IPS-15b (cell line): ENCODE measurements at regions not wholly inside any gene's neighbourhood (a gene's known extent, or its start where the extent isn't known, plus 50 kb on each side); places are given as distances from the start of the nearest gene placed in this dataset.

Experiments used
- H3K27me3 ChIP-seq: one replicate; pipeline ENCODE4 v1.6.1; 2013; ENCODE audit warnings: low read length; ENCODE audit not compliant: control insufficient read depth, insufficient read depth
- H3K36me3 ChIP-seq: one replicate; pipeline ENCODE4 v1.6.1; 2013; ENCODE audit warnings: low read length; ENCODE audit not compliant: control insufficient read depth, insufficient read depth
- H3K4me1 ChIP-seq: one replicate; pipeline ENCODE4 v1.6.1; 2013; ENCODE audit warnings: mild to moderate bottlenecking, low read length; ENCODE audit not compliant: control insufficient read depth, insufficient read depth
- H3K4me3 ChIP-seq: one replicate; pipeline ENCODE4 v1.5.1; 2013; ENCODE audit warnings: low read depth, low read length
- H3K9ac ChIP-seq: one replicate; pipeline ENCODE4 v1.6.1; 2013; ENCODE audit warnings: low read depth, mild to moderate bottlenecking, low read length
- H3K9me3 ChIP-seq: one replicate; pipeline ENCODE4 v1.6.1; 2013; ENCODE audit warnings: mild to moderate bottlenecking, low read length; ENCODE audit not compliant: control insufficient read depth, insufficient read depth

DNA sequence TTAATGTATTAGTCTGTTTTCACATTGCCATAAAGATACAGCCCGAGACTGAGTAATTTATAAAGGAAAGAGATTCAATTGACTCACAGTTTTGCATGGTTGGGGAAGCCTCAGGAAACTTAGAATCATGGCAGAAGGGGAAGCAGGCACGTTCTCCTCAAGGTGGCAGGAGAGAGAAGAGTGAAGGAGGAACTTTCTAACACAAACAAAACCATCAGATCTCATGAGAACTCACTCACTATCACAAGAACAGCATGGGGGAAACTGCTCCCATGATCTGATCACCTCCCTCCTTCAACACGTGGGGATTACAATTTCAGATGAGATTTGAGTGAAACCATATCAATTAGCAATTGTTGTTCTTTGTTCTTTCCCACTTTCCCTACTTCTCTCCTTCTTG lies 689.0 kb upstream of the SLITRK1 start:
- Histone ChIP-seq H3K27me3 (no peaks in the 10 kb centered on the region), H3K4me3 (no peak overlapping the region), H3K9me3 (no peaks in the 10 kb centered on the region), H3K4me1 (no peaks in the 10 kb centered on the region), H3K36me3 (no peaks in the 10 kb centered on the region), H3K9ac (no peak overlapping the region)

GRCh38 chr13:84570831-84571230 lies 688.6 kb upstream of the SLITRK1 start:
- Histone ChIP-seq H3K9me3 (no peaks in the 10 kb centered on the region), H3K36me3 (no peaks in the 10 kb centered on the region), H3K9ac (no peak overlapping the region), H3K27me3 (no peaks in the 10 kb centered on the region), H3K4me1 (no peaks in the 10 kb centered on the region), H3K4me3 (no peak overlapping the region)

GRCh38 chr13:84569366-84569765 lies 687.1 kb upstream of the SLITRK1 start:
- Histone ChIP-seq H3K9ac (no peak overlapping the region), H3K36me3 (no peaks in the 10 kb centered on the region), H3K27me3 (no peaks in the 10 kb centered on the region), H3K9me3 (no peaks in the 10 kb centered on the region), H3K4me3 (no peak overlapping the region), H3K4me1 (no peaks in the 10 kb centered on the region)

DNA sequence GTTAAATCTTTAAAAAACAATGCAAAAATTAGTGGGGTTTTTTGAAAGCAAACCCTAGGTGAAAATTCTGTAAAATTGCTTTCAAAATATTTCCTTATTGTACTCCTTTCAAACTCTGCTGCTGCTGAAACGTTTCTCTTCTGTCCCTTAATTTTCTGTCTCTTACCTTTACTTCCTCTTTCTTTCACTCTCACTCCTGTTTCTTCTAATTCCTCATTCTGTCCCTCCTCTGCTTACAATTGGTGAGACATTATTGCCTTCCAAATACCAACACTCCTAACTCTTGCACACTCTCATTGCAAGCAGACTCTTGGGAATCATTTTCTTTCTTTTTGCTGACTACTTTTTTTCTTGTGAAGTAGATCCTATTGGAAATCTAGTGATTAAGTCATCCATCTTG lies 685.6 kb upstream of the SLITRK1 start:
- no peaks in the 10 kb centered on the region for H3K36me3 ChIP-seq
- no peak overlapping the region for H3K4me3 ChIP-seq
- no peaks in the 10 kb centered on the region for H3K4me1 ChIP-seq
- no peaks in the 10 kb centered on the region for H3K27me3 ChIP-seq
- no peaks in the 10 kb centered on the region for H3K9me3 ChIP-seq
- H3K9ac ChIP-seq, result no peak overlapping the region

- Histone ChIP-seq H3K9me3 (no peaks in the 10 kb centered on the region), H3K4me1 (no peaks in the 10 kb centered on the region), H3K27me3 (no peaks in the 10 kb centered on the region), H3K4me3 (no peak overlapping the region), H3K36me3 (no peaks in the 10 kb centered on the region), H3K9ac (no peak overlapping the region)
These were observed 684.5 kb upstream of the SLITRK1 start for GRCh38 chr13:84566780-84567179.

DNA sequence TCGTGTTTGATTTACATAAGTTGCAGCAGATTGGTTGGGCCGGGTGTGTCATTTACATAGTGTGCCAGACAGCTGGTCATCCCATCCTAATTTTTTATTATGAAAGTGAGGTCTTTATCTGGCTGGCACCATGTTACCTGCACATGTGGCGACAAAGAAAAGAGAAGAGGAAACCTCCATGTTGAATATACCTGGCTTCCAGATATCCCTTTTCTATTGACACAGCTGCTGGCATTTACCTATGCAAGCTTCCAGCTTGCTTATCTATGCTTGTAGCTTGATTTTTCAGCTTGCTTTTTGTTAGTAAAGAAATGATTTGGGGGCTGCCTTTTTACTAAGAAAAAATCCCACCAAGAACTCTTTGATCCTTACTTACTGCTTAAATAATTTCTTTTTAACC lies 681.3 kb upstream of the SLITRK1 start:
- Histone ChIP-seq H3K4me1 (no peaks in the 10 kb centered on the region), H3K9ac (no peak overlapping the region), H3K9me3 (peaks cover 5% of the 10 kb centered on the region), H3K27me3 (no peaks in the 10 kb centered on the region), H3K36me3 (no peaks in the 10 kb centered on the region), H3K4me3 (no peak overlapping the region)

- Histone ChIP-seq H3K36me3 (no peaks in the 10 kb centered on the region), H3K4me1 (no peaks in the 10 kb centered on the region), H3K27me3 (no peaks in the 10 kb centered on the region), H3K9me3 (no peaks in the 10 kb centered on the region), H3K9ac (no peak overlapping the region), H3K4me3 (no peak overlapping the region)
These were observed 671.0 kb upstream of the SLITRK1 start for GRCh38 chr13:84553227-84553626.

DNA sequence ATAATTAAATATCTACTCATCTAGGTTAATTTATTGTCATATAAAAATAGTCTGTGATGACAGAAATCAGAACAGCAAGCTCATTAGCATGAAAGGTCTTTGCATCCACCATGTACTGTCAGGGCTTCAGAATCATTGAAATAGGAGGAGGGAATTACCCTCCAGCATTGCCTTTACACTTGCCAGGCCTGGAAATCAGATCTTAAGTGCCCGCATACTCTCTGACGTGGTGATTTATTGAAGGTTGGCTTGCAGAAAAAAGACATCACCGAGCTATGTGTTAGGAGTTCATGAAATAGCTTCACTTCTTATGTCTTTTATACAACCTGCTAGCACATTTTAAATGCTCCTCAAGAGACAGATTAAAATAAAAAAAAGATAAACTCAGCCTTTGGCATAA lies 661.7 kb upstream of the SLITRK1 start:
- no peak overlapping the region for H3K9ac ChIP-seq
- H3K27me3 ChIP-seq, result no peaks in the 10 kb centered on the region
- no peaks in the 10 kb centered on the region for H3K9me3 ChIP-seq
- no peaks in the 10 kb centered on the region for H3K4me1 ChIP-seq
- H3K4me3 ChIP-seq, result no peak overlapping the region
- H3K36me3 ChIP-seq, result no peaks in the 10 kb centered on the region

DNA sequence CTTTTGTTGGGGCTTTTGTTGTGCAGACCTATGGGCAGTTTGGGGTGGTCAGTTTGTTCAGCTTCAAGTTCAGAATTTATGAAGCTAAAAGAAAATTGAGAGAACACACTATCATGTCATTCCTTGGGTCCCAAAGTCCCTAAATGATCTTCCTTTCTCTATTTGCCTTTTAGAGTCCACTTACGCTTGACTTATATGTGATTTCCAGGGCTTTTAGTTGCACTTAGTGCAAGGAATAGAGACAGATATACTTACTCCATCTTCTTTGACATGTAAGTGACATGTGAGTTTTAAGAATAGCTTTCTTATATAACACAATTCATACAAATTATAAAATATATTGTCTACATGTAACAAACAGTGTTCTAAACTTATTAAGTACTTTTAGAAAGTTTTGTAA lies 660.1 kb upstream of the SLITRK1 start:
- Histone ChIP-seq H3K9ac (no peak overlapping the region), H3K4me3 (no peak overlapping the region), H3K4me1 (no peaks in the 10 kb centered on the region), H3K9me3 (no peaks in the 10 kb centered on the region), H3K36me3 (no peaks in the 10 kb centered on the region), H3K27me3 (no peaks in the 10 kb centered on the region)

DNA sequence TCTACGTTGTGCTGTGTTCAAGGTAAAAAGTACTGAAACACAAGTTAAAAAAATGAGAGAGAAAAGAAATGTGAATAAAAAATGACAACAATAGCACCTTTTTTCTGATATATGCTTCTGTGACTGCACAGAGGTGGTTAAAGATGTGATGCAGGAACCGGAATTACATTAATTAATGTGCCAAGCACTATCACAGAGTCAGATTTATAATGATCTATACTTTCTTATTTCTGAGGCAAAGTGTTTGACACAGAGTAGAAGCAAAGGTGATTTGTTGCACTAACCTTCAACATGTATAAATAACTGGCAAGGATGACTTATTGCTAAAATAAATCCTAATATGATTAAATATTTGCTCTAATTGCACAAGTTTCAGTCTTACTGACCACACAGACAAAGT lies 654.6 kb upstream of the SLITRK1 start:
- H3K9ac ChIP-seq, result no peak overlapping the region
- H3K27me3 ChIP-seq, result no peaks in the 10 kb centered on the region
- H3K4me3 ChIP-seq, result no peak overlapping the region
- no peaks in the 10 kb centered on the region for H3K36me3 ChIP-seq
- no peaks in the 10 kb centered on the region for H3K4me1 ChIP-seq
- no peaks in the 10 kb centered on the region for H3K9me3 ChIP-seq

DNA sequence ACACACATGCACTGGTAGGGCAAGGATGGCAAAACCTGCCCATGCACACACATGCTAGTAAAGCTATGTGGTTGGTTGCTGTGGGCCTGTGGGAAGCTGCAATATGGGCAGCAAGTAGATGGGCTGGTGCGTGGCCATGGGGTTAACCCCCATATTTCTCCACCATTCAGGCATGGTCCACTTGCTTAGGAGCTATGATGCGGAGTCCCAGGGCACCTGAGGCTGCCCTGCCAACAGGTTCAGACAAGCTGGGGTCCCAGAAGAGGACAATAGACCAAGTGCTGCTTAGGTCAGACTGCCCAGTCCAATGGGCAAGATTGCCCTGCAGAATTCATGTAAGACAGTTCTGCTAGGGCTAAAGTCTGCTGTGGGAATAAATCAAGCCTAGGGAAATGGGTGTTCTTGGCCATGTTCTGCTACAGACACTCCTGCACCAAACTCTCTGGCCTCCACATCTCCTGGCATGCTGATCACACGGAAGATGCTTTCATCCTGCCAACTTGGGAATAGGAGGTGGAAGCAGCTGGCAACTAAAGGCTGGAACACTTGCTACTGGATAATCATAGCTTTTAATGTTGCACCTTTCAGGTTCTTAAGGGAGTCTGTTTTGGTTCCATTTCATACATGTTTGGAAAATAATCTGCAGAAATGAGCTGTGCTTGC lies 646.3 kb upstream of the SLITRK1 start:
- no peak overlapping the region for H3K9ac ChIP-seq
- H3K36me3 ChIP-seq, result no peaks in the 10 kb centered on the region
- no peaks in the 10 kb centered on the region for H3K9me3 ChIP-seq
- H3K27me3 ChIP-seq, result no peaks in the 10 kb centered on the region
- no peaks in the 10 kb centered on the region for H3K4me1 ChIP-seq
- H3K4me3 ChIP-seq, result no peak overlapping the region

- Histone ChIP-seq H3K27me3 (no peaks in the 10 kb centered on the region), H3K36me3 (no peaks in the 10 kb centered on the region), H3K9me3 (no peaks in the 10 kb centered on the region), H3K4me1 (no peaks in the 10 kb centered on the region), H3K9ac (no peak overlapping the region), H3K4me3 (no peak overlapping the region)
These were observed 643.6 kb upstream of the SLITRK1 start for GRCh38 chr13:84525865-84526264.
